Left ventricle myocardium inferior (tissue), 1 donor: ENCODE measurements at regions not wholly inside any gene's neighbourhood (a gene's known extent, or its start where the extent isn't known, plus 50 kb on each side); places are given as distances from the start of the nearest gene placed in this dataset.

Experiments
- DNase-seq: peaks from one replicate; pipeline ENCODE4 v3.0.0-alpha.2; 2020
- H3K27ac ChIP-seq: fragments of 200-600 bp; replicated peaks from 2 replicates; pipeline ENCODE4 v1.8.0; 2021
- H3K27me3 ChIP-seq: fragments of 200-600 bp; 2 replicates; pipeline ENCODE4 v1.8.0; 2021; ENCODE audit warnings: low read depth
- H3K36me3 ChIP-seq: fragments of 200-600 bp; 2 replicates; pipeline ENCODE4 v1.8.0; 2021
- H3K4me1 ChIP-seq: fragments of 200-600 bp; 2 replicates; pipeline ENCODE4 v1.8.0; 2021
- H3K4me3 ChIP-seq: fragments of 200-600 bp; 2 replicates; pipeline ENCODE4 v1.8.0; 2021; ENCODE audit warnings: mild to moderate bottlenecking, moderate library complexity
- H3K9me3 ChIP-seq: fragments of 200-600 bp; replicated peaks from 2 replicates; pipeline ENCODE4 v1.8.0; 2021
- CTCF ChIP-seq: fragments of 200-600 bp; IDR thresholded peaks from 2 replicates; pipeline ENCODE4 v1.8.0; 2021; ENCODE audit warnings: antibody characterized with exemption, mild to moderate bottlenecking, borderline replicate concordance
- intact Hi-C: fragments of 100-400 bp; cut with micrococcal nuclease; formaldehyde crosslinking; loops from one replicate; pipeline ENCODE4 v1.11.0; 2022
- donor health status: DM: no; HTN: yes; CAD: no; lungs with severe emphysema.

- DNase-seq, result no peak
- Histone ChIP-seq H3K36me3 (no peaks in the 10 kb centered on the region), H3K27ac (no peak overlapping the region), H3K27me3 (no peaks in the 10 kb centered on the region), H3K4me3 (no peak overlapping the region), H3K4me1 (peaks cover 7% of the 10 kb centered on the region), H3K9me3 (no peaks in the 10 kb centered on the region)
- intact Hi-C loops, result no loop called here
- TF ChIP-seq CTCF, result no peak
Measured at GRCh38 chr18:7317804-7318231, 86.9 kb downstream of the LRRC30 start.

GRCh38 chr18:7319161-7319560 lies 88.3 kb downstream of the LRRC30 start:
- no peaks in the 10 kb centered on the region for H3K36me3 ChIP-seq
- H3K27me3 ChIP-seq, result no peaks in the 10 kb centered on the region
- no peak for TF ChIP-seq CTCF
- no peak for DNase-seq
- H3K4me1 ChIP-seq, result peaks cover 18% of the 10 kb centered on the region
- H3K4me3 ChIP-seq, result no peak overlapping the region
- intact Hi-C loops, result no loop called here
- no peak overlapping the region for H3K27ac ChIP-seq
- no peaks in the 10 kb centered on the region for H3K9me3 ChIP-seq

- Histone ChIP-seq H3K4me1 (peaks cover 33% of the 10 kb centered on the region), H3K36me3 (no peaks in the 10 kb centered on the region), H3K27ac (no peak overlapping the region), H3K4me3 (no peak overlapping the region), H3K27me3 (no peaks in the 10 kb centered on the region), H3K9me3 (no peaks in the 10 kb centered on the region)
- no peak for DNase-seq
- intact Hi-C loops, result no loop called here
- TF ChIP-seq CTCF, result no peak
Measured at GRCh38 chr18:7321831-7322230, 90.9 kb downstream of the LRRC30 start.

- TF ChIP-seq CTCF, result no peak
- peaks cover 33% of the 10 kb centered on the region for H3K4me1 ChIP-seq
- no peak overlapping the region for H3K4me3 ChIP-seq
- intact Hi-C loops, result no loop called here
- no peaks in the 10 kb centered on the region for H3K9me3 ChIP-seq
- DNase-seq, result no peak
- H3K36me3 ChIP-seq, result no peaks in the 10 kb centered on the region
- no peaks in the 10 kb centered on the region for H3K27me3 ChIP-seq
- peak overlapping the region; percentile 49 for H3K27ac ChIP-seq
Measured at GRCh38 chr18:7322817-7323485, 92.1 kb downstream of the LRRC30 start.

- Histone ChIP-seq H3K9me3 (no peaks in the 10 kb centered on the region), H3K4me1 (peaks cover 27% of the 10 kb centered on the region), H3K27me3 (no peaks in the 10 kb centered on the region), H3K4me3 (no peak overlapping the region), H3K27ac (peak overlapping the region; percentile 80), H3K36me3 (no peaks in the 10 kb centered on the region)
- no peak for DNase-seq
- TF ChIP-seq CTCF, result no peak
- intact Hi-C loops, result no loop called here
Measured at GRCh38 chr18:7325126-7325430, 94.2 kb downstream of the LRRC30 start.

GRCh38 chr18:7329016-7329415 lies 98.1 kb downstream of the LRRC30 start:
- no peak for TF ChIP-seq CTCF
- Histone ChIP-seq H3K4me1 (peaks cover 15% of the 10 kb centered on the region), H3K36me3 (no peaks in the 10 kb centered on the region), H3K27ac (no peak overlapping the region), H3K27me3 (no peaks in the 10 kb centered on the region), H3K4me3 (no peak overlapping the region), H3K9me3 (no peaks in the 10 kb centered on the region)
- intact Hi-C loops, result no loop called here
- DNase-seq, result no peak
